Fibroblast of villous mesenchyme (primary cell): ENCODE measurements at regions not wholly inside any gene's neighbourhood (a gene's known extent, or its start where the extent isn't known, plus 50 kb on each side); places are given as distances from the start of the nearest gene placed in this dataset.
"Not testable (repeated sequence)": the region's sequence is repeated elsewhere in the genome, so short reads cannot be mapped to it uniquely, and the experiment has no call there.

Experiments
- DNase-seq: peaks from one replicate; pipeline ENCODE4 v3.0.0-alpha.2; 2010; ENCODE audit warnings: low read depth
- H3K4me3 ChIP-seq: 2 replicates; pipeline ENCODE4 v1.5.1; 2011; ENCODE audit warnings: low read depth, mild to moderate bottlenecking, low read length
- TF ChIP-seq, protein P1 (sequence below): IDR thresholded peaks from 2 replicates; pipeline ENCODE4 v1.5.1; 2012; ENCODE audit warnings: low read depth, mild to moderate bottlenecking, low read length; ENCODE audit not compliant: insufficient read depth

DNA sequence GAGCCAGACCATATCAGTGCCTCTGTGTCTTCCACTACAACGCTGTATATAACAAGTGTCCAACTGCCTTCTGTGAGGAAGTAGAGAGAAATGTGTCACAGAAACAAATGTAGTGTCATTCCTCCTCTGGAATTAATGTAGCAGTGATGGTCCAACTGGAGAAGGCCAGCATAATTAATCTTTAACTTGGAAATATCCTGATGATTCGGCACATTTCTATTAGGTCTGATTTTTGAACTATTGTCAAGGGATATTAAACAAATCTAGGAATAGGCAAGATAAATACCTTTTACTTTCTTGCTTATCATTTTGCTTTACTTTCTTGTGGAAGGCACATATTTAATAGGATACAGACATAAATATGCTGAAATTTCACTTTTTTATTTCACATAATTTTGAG lies 446.2 kb upstream of the ALCAM start:
- H3K4me3 ChIP-seq: no peak overlapping the region
- TF ChIP-seq, protein P1, sequence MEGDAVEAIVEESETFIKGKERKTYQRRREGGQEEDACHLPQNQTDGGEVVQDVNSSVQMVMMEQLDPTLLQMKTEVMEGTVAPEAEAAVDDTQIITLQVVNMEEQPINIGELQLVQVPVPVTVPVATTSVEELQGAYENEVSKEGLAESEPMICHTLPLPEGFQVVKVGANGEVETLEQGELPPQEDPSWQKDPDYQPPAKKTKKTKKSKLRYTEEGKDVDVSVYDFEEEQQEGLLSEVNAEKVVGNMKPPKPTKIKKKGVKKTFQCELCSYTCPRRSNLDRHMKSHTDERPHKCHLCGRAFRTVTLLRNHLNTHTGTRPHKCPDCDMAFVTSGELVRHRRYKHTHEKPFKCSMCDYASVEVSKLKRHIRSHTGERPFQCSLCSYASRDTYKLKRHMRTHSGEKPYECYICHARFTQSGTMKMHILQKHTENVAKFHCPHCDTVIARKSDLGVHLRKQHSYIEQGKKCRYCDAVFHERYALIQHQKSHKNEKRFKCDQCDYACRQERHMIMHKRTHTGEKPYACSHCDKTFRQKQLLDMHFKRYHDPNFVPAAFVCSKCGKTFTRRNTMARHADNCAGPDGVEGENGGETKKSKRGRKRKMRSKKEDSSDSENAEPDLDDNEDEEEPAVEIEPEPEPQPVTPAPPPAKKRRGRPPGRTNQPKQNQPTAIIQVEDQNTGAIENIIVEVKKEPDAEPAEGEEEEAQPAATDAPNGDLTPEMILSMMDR: no peak
- DNase-seq: no peak

DNA sequence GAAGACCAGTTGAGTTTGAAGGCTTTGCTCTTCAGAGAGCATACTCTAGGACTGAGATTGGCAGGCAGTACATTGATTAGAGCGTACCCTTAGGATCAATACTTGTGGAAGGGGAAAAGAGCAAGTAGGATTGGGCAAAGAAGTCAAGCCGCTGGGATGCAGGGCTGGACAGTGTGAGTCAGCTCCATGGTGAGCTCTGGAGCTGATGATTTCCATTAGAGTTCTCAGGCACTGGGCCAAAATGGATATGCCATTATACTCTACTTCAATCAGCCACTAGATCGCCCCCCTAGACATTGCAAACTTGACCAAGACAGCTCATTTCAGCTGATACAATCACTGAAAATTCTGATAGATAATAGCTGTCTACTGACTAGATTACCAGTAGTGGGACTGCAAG lies 432.7 kb upstream of the ALCAM start:
- H3K4me3 ChIP-seq: no peak overlapping the region
- DNase-seq: no peak
- TF ChIP-seq, protein P1: no peak

DNA sequence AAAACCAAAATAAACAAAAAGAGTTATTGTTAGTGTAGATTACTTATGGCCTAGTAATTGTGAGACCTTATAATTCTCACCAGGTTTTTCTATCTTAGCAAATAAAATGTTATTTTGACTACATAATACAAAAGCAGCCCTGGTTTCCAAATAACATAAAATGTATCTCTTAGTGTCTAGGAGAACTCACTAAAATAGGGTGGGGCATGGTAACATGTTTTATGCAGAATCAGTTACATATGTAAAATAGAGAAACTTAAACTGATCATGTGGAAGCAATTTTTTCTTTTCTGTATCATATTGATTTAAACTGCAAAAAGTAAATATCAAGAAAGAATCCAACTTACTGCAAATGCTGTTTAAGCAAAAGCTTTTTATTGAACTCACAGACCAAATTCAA lies 431.1 kb upstream of the ALCAM start:
- TF ChIP-seq, protein P1: no peak
- H3K4me3 ChIP-seq: no peak overlapping the region
- no peak for DNase-seq

DNA sequence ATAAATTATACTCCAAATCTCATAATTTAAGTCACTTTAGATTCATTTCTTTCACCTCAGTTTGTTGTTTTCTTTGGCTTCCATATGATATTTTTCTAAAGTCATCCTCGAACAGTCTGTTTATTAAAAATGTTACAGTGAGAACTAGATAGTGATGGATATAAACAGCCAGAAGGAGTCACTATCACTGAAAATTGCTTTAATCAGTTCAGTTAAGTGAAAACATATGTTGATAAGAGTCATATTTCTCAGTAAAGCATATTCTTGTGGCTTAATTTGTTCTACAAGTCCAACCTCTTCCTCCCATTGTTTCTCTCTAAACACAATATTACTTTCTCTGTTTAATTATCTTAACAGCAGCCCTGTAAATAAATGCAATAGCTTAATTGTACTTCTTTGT lies 427.5 kb upstream of the ALCAM start:
- TF ChIP-seq, protein P1: no peak
- DNase-seq: no peak
- H3K4me3 ChIP-seq: no peak overlapping the region

DNA sequence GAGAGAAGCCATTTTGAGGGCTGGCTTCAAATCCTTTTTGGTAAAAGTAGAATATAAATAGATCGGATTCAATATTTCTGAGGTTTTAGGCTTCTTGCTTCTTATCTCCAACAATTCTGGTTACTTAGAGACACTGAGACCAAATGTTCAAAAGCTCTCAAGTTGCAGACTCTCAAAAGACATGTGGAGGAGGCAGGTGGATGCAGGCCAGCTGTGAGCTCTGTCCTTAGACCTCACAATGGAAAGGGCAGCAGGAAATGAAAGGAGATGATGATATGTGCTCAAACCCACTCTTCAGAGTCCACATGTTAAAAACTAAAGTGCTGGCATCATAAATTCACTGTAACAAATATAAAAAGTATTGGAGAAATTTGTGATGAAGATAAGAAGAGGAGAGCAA lies 424.9 kb upstream of the ALCAM start:
- H3K4me3 ChIP-seq: no peak overlapping the region
- DNase-seq: no peak
- TF ChIP-seq, protein P1: no peak

DNA sequence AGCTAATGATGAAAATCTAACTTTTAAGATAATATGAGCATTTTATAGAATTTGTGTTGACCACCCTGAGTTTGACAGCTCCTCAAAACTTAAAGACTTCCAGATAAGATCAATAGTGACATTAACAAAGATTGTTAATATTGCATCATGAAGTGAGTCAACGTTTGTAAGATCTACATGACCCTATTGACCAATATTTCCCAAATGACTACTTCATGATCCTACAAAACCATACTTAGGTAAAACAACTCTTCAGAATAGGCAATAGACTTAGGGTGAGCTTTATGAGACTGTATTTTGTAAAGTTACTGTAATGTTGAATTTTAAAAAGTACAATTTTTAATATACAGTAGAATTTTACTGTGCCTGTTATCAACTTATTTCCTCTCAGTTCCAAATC lies 422.7 kb upstream of the ALCAM start:
- TF ChIP-seq, protein P1: no peak
- DNase-seq: peak; percentile 13

DNA sequence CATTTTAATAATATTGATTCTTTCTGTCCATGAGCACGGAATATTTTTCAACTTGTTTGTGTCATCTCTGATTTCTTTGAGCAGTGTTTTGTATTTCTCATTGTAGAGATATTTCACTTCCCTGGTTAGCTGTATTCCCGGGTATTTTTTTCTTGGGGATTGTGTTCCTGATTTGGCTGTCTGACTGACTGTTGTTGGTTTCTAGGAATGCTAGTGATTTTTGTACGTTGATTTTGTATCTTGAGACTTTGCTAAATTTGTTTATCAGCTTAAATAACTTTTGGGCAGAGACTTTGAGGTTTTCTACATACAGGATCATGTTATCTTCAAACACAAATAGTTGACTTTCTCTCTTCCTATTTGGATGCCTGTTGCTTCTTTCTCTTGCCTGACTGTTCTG lies 418.8 kb upstream of the ALCAM start:
- no peak for DNase-seq
- H3K4me3 ChIP-seq: no peak overlapping the region
- TF ChIP-seq, protein P1: no peak

More for the DNA sequence above, 422.7 kb upstream of the ALCAM start:
- H3K4me3 ChIP-seq: no peak overlapping the region

DNA sequence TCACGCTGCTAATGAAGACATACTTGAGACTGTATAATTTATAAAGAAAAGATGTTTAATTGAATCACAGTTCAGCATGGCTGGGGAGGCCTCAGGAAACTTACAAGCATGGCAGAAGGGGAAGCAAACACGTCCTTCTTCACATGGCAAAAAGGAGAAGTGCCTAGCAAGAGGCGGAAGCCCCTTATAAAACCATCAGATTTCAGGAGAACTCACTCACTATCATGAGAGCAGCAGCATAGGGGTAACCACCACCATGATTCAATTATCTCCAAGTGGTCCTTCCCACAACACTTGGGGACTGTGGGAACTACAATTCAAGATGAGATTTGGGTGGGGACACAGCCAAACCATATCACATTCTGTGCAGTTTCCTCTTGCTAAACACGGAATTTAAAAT lies 416.9 kb upstream of the ALCAM start:
- DNase-seq, H3K4me3 ChIP-seq: not testable (repeated sequence)
